K562 (cell line): ENCODE measurements at regions not wholly inside any gene's neighbourhood (a gene's known extent, or its start where the extent isn't known, plus 50 kb on each side); places are given as distances from the start of the nearest gene placed in this dataset.

Experiments
- ATAC-seq: fragments of 200-7000 bp; cut with Tn5 transposase; 3 replicates; pipeline ENCODE4 v1.9.1; 2020; ENCODE audit warnings: moderate library complexity
- BruUV-seq: library from RNA; stranded (reverse); fragments of 400-500 nt; replicated peaks from 2 replicates; lab custom pipeline; 2021; lab: Mats Ljungman, UMichigan
- CTCF ChIA-PET: fragments of 300-600 bp; formaldehyde crosslinking; extraction: SDS; loops from one replicate; lab custom pipeline; 2021; ENCODE audit warnings: low intra/inter-chr PET ratio; lab: Yijun Ruan, JAX
- POLR2A ChIA-PET: fragments of 300-600, 350-650 bp; sonication (Branson Sonifier 250); formaldehyde crosslinking; extraction: SDS; loops from one replicate; lab custom pipeline; 2021; ENCODE audit warnings: antibody characterized with exemption, inconsistent platforms; lab: Yijun Ruan, JAX
- DNase-seq, 4 experiments: peaks; one replicate each; pipeline versions ENCODE4 v3.0.0 to v3.0.0-alpha.2; 2011 to 2018; ENCODE audit warnings: low spot score in 3 of 4, mixed read lengths in 3 of 4; ENCODE audit errors: extremely low read depth in 1 of 4
- FAIRE-seq: peaks from 2 replicates; lab custom pipeline; 2011; peaks lifted over from hg19 to GRCh38; lab: Jason Lieb, UNC
- H2AFZ ChIP-seq: 2 replicates; pipeline ENCODE4 v1.6.0; 2011; ENCODE audit warnings: low read depth, low read length, control low read depth, inconsistent platforms
- H3K27ac ChIP-seq: fragments of 200-600 bp; 3 replicates; pipeline ENCODE4 v1.8.0; 2011; ENCODE audit warnings: low read depth, mild to moderate bottlenecking, control low read depth, inconsistent platforms, low read length, moderate library complexity, mixed read lengths; ENCODE audit errors: extremely low read depth
- H3K27me3 ChIP-seq, 2 experiments: fragments of 300-600 bp in 1 of 2; 2 replicates in 1 of 2; 3 replicates in 1 of 2; pipeline versions ENCODE4 v1.6.0 to v1.8.0; 2011; ENCODE audit warnings: inconsistent platforms in 2 of 2, low read length in 2 of 2, mild to moderate bottlenecking in 1 of 2, mixed read lengths in 1 of 2, moderate library complexity in 1 of 2; ENCODE audit not compliant: control insufficient read depth in 2 of 2, insufficient read depth in 2 of 2
- H3K36me3 ChIP-seq: fragments of 300-600 bp; 3 replicates; pipeline ENCODE4 v1.8.0; 2011; ENCODE audit warnings: mild to moderate bottlenecking, low read length, inconsistent platforms; ENCODE audit not compliant: control insufficient read depth, insufficient read depth
- H3K4me1 ChIP-seq, 2 experiments: fragments of 200-600 bp in 1 of 2; replicated peaks in 1 of 2; 2 replicates in 1 of 2; 3 replicates in 1 of 2; pipeline versions ENCODE4 v1.5.1 to v1.8.0; 2011; ENCODE audit warnings: inconsistent platforms in 2 of 2, low read length in 2 of 2, mild to moderate bottlenecking in 1 of 2, mixed read lengths in 1 of 2, moderate library complexity in 1 of 2; ENCODE audit not compliant: control insufficient read depth in 2 of 2, insufficient read depth in 2 of 2
- H3K4me2 ChIP-seq: 2 replicates; pipeline ENCODE4 v1.6.1; 2011; ENCODE audit warnings: low read length, control low read depth, inconsistent platforms, mixed read lengths; ENCODE audit not compliant: insufficient read depth
- H3K4me3 ChIP-seq: fragments of 200-600 bp; sonication (generic), shearing (Covaris generic); 2 replicates; pipeline ENCODE4 v1.5.1; 2016; ENCODE audit warnings: control low read depth, inconsistent platforms
- H3K79me2 ChIP-seq: fragments of 200-600 bp; 3 replicates; pipeline ENCODE4 v1.8.0; 2011; ENCODE audit warnings: low read length, inconsistent platforms; ENCODE audit not compliant: control insufficient read depth, insufficient read depth
- H3K9ac ChIP-seq, 2 experiments: 2 replicates each; pipeline versions ENCODE4 v1.6.0 to v1.6.1; 2011; ENCODE audit warnings: low read depth in 2 of 2, low read length in 2 of 2, control low read depth in 1 of 2, inconsistent platforms in 1 of 2, mild to moderate bottlenecking in 1 of 2, mixed read lengths in 1 of 2; ENCODE audit not compliant: insufficient read depth in 1 of 2
- H3K9me1 ChIP-seq: one replicate; pipeline ENCODE4 v1.6.0; 2011; ENCODE audit warnings: inconsistent platforms, mild to moderate bottlenecking, low read length, moderate library complexity; ENCODE audit not compliant: control insufficient read depth, insufficient read depth
- H3K9me3 ChIP-seq: replicated peaks from 2 replicates; pipeline ENCODE4 v1.5.1; 2011; ENCODE audit warnings: low read depth, low read length, inconsistent platforms; ENCODE audit not compliant: control insufficient read depth, insufficient read depth
- H4K20me1 ChIP-seq: replicated peaks from 2 replicates; pipeline ENCODE4 v1.6.1; 2011; ENCODE audit warnings: low read length, inconsistent platforms, mixed read lengths; ENCODE audit not compliant: control insufficient read depth, insufficient read depth
- DIDO1 ChIP-seq: fragments of 450-650 bp; IDR thresholded peaks from 2 replicates; pipeline ENCODE4 v1.6.1; 2016; ENCODE audit warnings: low read depth, missing biosample characterization, missing genetic modification characterization
- HDAC1 ChIP-seq, 2 experiments: fragments of 450-650 bp; IDR thresholded peaks; 2 replicates each; pipeline ENCODE4 v1.6.1; 2016 to 2017; ENCODE audit warnings: inconsistent platforms in 1 of 2, mild to moderate bottlenecking in 1 of 2, moderate library complexity in 1 of 2
- IFI16 ChIP-seq: fragments of 250-450 bp; sonication (Bioruptor Pico); IDR thresholded peaks from 2 replicates; pipeline ENCODE4 v2.1.2; 2022; ENCODE audit warnings: mild to moderate bottlenecking, inconsistent platforms
- PPARD ChIP-seq: fragments of 250-450 bp; sonication (Bioruptor Pico); IDR thresholded peaks from 2 replicates; pipeline ENCODE4 v1.8.0; 2022; ENCODE audit warnings: inconsistent platforms, mild to moderate bottlenecking, moderate library complexity
- RERE ChIP-seq: sonication (generic); formaldehyde crosslinking; IDR thresholded peaks from 2 replicates; pipeline ENCODE4 v1.8.0; 2023; ENCODE audit warnings: missing genetic modification reagents, mild to moderate bottlenecking, borderline replicate concordance
- ZBTB34 ChIP-seq: fragments of 250-450 bp; sonication (Bioruptor Pico); IDR thresholded peaks from 2 replicates; pipeline ENCODE4 v1.8.0; 2021; ENCODE audit warnings: mild to moderate bottlenecking, moderate library complexity
- WGBS: fragments of 100-300 bp; shearing (Covaris generic); methylation state at CpG from one replicate; pipeline ENCODE4 v1.1.6; 2016; ENCODE audit warnings: low coverage, mixed read lengths; ENCODE audit not compliant: insufficient coverage; ENCODE audit errors: missing lambda C conversion rate; 5-methylcytosine and 5-hydroxymethylcytosine counted together
- in situ Hi-C: fragments of 300-500 bp; cut with MboI; formaldehyde crosslinking; loops from 4 replicates; pipeline ENCODE4 v1.15.0; 2018; ENCODE audit warnings: inconsistent platforms, mixed read lengths
- intact Hi-C: fragments of 100-400 bp; cut with micrococcal nuclease; formaldehyde crosslinking; loops from 2 replicates; pipeline ENCODE4 v1.14.2; 2022

- intact Hi-C loops: no loop called here
These were observed 907.6 kb downstream of the TFAP2A start for GRCh38 chr6:9507136-9507895.

More at GRCh38 chr6:9507136-9507895, 907.6 kb downstream of the TFAP2A start:
- Histone ChIP-seq H2AFZ (no peak overlapping the region), H3K79me2 (no peaks in the 10 kb centered on the region), H3K4me2 (no peak overlapping the region)
- no peak for TF ChIP-seq DIDO1 (tag)
- no peak for TF ChIP-seq PPARD
- TF ChIP-seq RERE: no peak
- no peak for TF ChIP-seq IFI16
- TF ChIP-seq ZBTB34 (CRISPR knock-in tag): no peak
- TF ChIP-seq HDAC1 (IDR thresholded peaks at IDR 0.05): no peak
- TF ChIP-seq, all 486 proteins: peak for 0
- no peaks in the 10 kb centered on the region for H3K4me1 ChIP-seq
- BruUV-seq: no TSS peak
- no peaks in the 10 kb centered on the region for H4K20me1 ChIP-seq
- ChIA-PET POLR2A (no interaction called here), CTCF (no interaction called here)
- no peaks in the 10 kb centered on the region for H3K27me3 ChIP-seq
- ATAC-seq (no peak), DNase-seq (no peak), FAIRE-seq (no peak)
- no peaks in the 10 kb centered on the region for H3K36me3 ChIP-seq
- H3K9ac ChIP-seq: no peak overlapping the region
- H3K4me3 ChIP-seq: no peak overlapping the region
- no peaks in the 10 kb centered on the region for H3K9me3 ChIP-seq
- 0% methylated on average over 6 of the region's 6 CpGs for WGBS
- H3K27ac ChIP-seq: no peak overlapping the region
- in situ Hi-C loops: no loop called here
- H3K9me1 ChIP-seq: no peaks in the 10 kb centered on the region
